ENCODE measurements at regions not wholly inside any gene's neighbourhood (a gene's known extent, or its start where the extent isn't known, plus 50 kb on each side); places are given as distances from the start of the nearest gene placed in this dataset.

- TF ChIP-seq CTCF (IDR thresholded peaks at IDR 0.05): no peak
- TF ChIP-seq EZH2 (IDR thresholded peaks at IDR 0.05): no peak
- TF ChIP-seq EZH2phosphoT487 (IDR thresholded peaks at IDR 0.05): no peak
Measured at GRCh38 chr5:13179407-13180087, 764.9 kb downstream of the DNAH5 start.
